Astrocyte (in vitro differentiated cells and primary cell): ENCODE measurements at regions not wholly inside any gene's neighbourhood (a gene's known extent, or its start where the extent isn't known, plus 50 kb on each side); places are given as distances from the start of the nearest gene placed in this dataset.

Source experiments
- DNase-seq: peaks from one replicate; pipeline ENCODE4 v3.0.0-alpha.2; 2010; ENCODE audit warnings: low read depth
- FAIRE-seq: peaks from 2 replicates; lab custom pipeline; 2011; peaks lifted over from hg19 to GRCh38; lab: Jason Lieb, UNC
- H2AFZ ChIP-seq: 2 replicates; pipeline ENCODE4 v1.6.0; 2012; ENCODE audit warnings: low read depth, low read length, inconsistent platforms
- H3K27ac ChIP-seq: 2 replicates; pipeline ENCODE4 v1.5.1; 2011; ENCODE audit warnings: low read depth, low read length, inconsistent platforms
- H3K27me3 ChIP-seq: 2 replicates; pipeline ENCODE4 v1.6.0; 2011; ENCODE audit warnings: low read length, inconsistent platforms; ENCODE audit not compliant: insufficient read depth
- H3K36me3 ChIP-seq: 2 replicates; pipeline ENCODE4 v1.5.1; 2011; ENCODE audit warnings: low read length, inconsistent platforms; ENCODE audit not compliant: insufficient read depth
- H3K4me1 ChIP-seq: 2 replicates; pipeline ENCODE4 v1.5.1; 2011; ENCODE audit warnings: low read length, inconsistent platforms; ENCODE audit not compliant: insufficient read depth
- H3K4me2 ChIP-seq: 2 replicates; pipeline ENCODE4 v1.6.0; 2012; ENCODE audit warnings: low read length, inconsistent platforms
- H3K4me3 ChIP-seq: 2 replicates; pipeline ENCODE4 v1.5.1; 2011; ENCODE audit warnings: low read depth, mild to moderate bottlenecking, low read length, inconsistent platforms; ENCODE audit not compliant: insufficient read depth
- H3K79me2 ChIP-seq: 2 replicates; pipeline ENCODE4 v1.6.0; 2012; ENCODE audit warnings: mild to moderate bottlenecking, low read length, inconsistent platforms; ENCODE audit not compliant: insufficient read depth
- H3K9ac ChIP-seq: 2 replicates; pipeline ENCODE4 v1.6.0; 2012; ENCODE audit warnings: mild to moderate bottlenecking, low read length, inconsistent platforms
- H3K9me3 ChIP-seq: 2 replicates; pipeline ENCODE4 v1.5.1; 2012; ENCODE audit warnings: low read depth, mild to moderate bottlenecking, low read length, inconsistent platforms; ENCODE audit not compliant: insufficient read depth
- H4K20me1 ChIP-seq: 2 replicates; pipeline ENCODE4 v1.6.0; 2012; ENCODE audit warnings: low read length, inconsistent platforms; ENCODE audit not compliant: insufficient read depth
- H3K27ac Mint-ChIP-seq: one replicate; pipeline ENCODE4 v1.8.0; 2021; ENCODE audit warnings: mild to moderate bottlenecking, mixed read lengths; ENCODE audit not compliant: unreplicated experiment
- H3K27me3 Mint-ChIP-seq: one replicate; pipeline ENCODE4 v1.8.0; 2021; ENCODE audit warnings: low read depth, mixed read lengths; ENCODE audit not compliant: unreplicated experiment
- H3K36me3 Mint-ChIP-seq: one replicate; pipeline ENCODE4 v1.8.0; 2021; ENCODE audit warnings: low read depth, mixed read lengths; ENCODE audit not compliant: unreplicated experiment
- H3K4me1 Mint-ChIP-seq: one replicate; pipeline ENCODE4 v1.8.0; 2021; ENCODE audit warnings: low read depth, mixed read lengths; ENCODE audit not compliant: unreplicated experiment
- H3K4me3 Mint-ChIP-seq: one replicate; pipeline ENCODE4 v1.8.0; 2021; ENCODE audit warnings: mild to moderate bottlenecking, moderate library complexity, mixed read lengths; ENCODE audit not compliant: unreplicated experiment
- H3K9me3 Mint-ChIP-seq: one replicate; pipeline ENCODE4 v1.8.0; 2021; ENCODE audit warnings: mild to moderate bottlenecking, mixed read lengths; ENCODE audit not compliant: unreplicated experiment
- EZH2 ChIP-seq: IDR thresholded peaks from 2 replicates; pipeline ENCODE4 v1.6.1; 2012; ENCODE audit warnings: mild to moderate bottlenecking, low read length, inconsistent platforms; ENCODE audit not compliant: insufficient read depth
- TF ChIP-seq, protein P1 (sequence below): IDR thresholded peaks from 2 replicates; pipeline ENCODE4 v1.5.1; 2011; ENCODE audit warnings: low read depth, mild to moderate bottlenecking, inconsistent platforms, low read length, moderate library complexity; ENCODE audit not compliant: insufficient read depth

DNA sequence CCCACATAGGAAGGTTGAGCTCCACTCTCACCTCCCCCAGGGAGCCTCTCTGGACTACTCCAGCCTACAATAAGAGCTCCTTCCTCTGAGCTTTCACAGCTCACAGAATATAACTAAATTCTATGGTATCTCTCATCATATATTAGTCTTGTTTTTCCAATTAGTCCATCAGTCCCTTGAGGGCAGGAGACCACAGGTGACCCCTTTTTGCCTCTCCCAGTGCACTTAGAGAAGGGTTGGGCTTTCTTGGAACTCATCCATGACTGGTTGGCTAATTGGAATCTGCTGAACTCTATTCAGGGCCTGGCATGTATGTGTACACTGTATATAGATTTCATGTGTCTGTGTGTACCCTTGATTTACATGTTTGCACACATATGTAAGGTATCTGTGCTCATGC, 50.4 kb upstream of the ARAP3 start:
- Histone ChIP-seq H3K27ac (no peak overlapping the region), H2AFZ (no peak overlapping the region), H3K4me2 (no peak overlapping the region), H3K79me2 (no peaks in the 10 kb centered on the region), H3K9me3 (no peaks in the 10 kb centered on the region), H3K27me3 (peaks cover 29% of the 10 kb centered on the region), H3K9ac (no peak overlapping the region), H3K36me3 (no peaks in the 10 kb centered on the region), H3K4me3 (no peak overlapping the region), H4K20me1 (no peaks in the 10 kb centered on the region), H3K4me1 (no peaks in the 10 kb centered on the region)
- H3K27me3 Mint-ChIP-seq, result peaks cover 61% of the 10 kb centered on the region
- no peak overlapping the region for H3K4me3 Mint-ChIP-seq
- no peaks in the 10 kb centered on the region for H3K36me3 Mint-ChIP-seq
- DNase-seq (no peak), FAIRE-seq (no peak)
- H3K4me1 Mint-ChIP-seq, result no peaks in the 10 kb centered on the region
- no peak for TF ChIP-seq EZH2
- TF ChIP-seq, protein P1, sequence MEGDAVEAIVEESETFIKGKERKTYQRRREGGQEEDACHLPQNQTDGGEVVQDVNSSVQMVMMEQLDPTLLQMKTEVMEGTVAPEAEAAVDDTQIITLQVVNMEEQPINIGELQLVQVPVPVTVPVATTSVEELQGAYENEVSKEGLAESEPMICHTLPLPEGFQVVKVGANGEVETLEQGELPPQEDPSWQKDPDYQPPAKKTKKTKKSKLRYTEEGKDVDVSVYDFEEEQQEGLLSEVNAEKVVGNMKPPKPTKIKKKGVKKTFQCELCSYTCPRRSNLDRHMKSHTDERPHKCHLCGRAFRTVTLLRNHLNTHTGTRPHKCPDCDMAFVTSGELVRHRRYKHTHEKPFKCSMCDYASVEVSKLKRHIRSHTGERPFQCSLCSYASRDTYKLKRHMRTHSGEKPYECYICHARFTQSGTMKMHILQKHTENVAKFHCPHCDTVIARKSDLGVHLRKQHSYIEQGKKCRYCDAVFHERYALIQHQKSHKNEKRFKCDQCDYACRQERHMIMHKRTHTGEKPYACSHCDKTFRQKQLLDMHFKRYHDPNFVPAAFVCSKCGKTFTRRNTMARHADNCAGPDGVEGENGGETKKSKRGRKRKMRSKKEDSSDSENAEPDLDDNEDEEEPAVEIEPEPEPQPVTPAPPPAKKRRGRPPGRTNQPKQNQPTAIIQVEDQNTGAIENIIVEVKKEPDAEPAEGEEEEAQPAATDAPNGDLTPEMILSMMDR, result no peak
- no peak overlapping the region for H3K27ac Mint-ChIP-seq
- H3K9me3 Mint-ChIP-seq, result peaks cover 1% of the 10 kb centered on the region
